ENCODE measurements at regions not wholly inside any gene's neighbourhood (a gene's known extent, or its start where the extent isn't known, plus 50 kb on each side); places are given as distances from the start of the nearest gene placed in this dataset.

DNA sequence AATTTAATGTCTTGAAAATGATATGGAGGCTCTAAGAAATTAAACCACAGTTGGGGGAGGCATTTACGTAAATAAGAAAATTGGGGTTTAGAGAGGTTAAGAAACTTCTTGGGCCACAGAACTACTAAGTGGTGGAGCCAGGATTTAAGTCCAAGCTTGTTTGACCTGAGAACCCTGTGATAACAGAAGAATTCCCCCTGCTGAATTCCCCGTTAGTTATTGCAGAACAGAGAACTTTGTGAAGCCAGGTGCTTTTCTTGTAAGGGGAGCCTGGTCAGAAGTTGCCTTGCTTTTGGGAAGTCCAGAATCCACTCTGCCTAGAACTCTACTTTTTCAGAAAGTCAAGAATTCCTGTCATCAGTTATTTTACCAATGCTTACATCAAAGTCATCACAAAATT, 309.3 kb upstream of the SEMA6A start:
- FAIRE-seq (no peak), DNase-seq (ENCODE audit: low read depth, low spot score) (no peak)
- H3K4me2 ChIP-seq (ENCODE audit: control insufficient read depth, extremely low read depth, insufficient read depth, low read depth, low read length): no peak overlapping the region
- H4K20me1 ChIP-seq (ENCODE audit: control insufficient read depth, extremely low read depth, insufficient read depth, low read length): no peaks in the 10 kb centered on the region
- TF ChIP-seq, protein P1, sequence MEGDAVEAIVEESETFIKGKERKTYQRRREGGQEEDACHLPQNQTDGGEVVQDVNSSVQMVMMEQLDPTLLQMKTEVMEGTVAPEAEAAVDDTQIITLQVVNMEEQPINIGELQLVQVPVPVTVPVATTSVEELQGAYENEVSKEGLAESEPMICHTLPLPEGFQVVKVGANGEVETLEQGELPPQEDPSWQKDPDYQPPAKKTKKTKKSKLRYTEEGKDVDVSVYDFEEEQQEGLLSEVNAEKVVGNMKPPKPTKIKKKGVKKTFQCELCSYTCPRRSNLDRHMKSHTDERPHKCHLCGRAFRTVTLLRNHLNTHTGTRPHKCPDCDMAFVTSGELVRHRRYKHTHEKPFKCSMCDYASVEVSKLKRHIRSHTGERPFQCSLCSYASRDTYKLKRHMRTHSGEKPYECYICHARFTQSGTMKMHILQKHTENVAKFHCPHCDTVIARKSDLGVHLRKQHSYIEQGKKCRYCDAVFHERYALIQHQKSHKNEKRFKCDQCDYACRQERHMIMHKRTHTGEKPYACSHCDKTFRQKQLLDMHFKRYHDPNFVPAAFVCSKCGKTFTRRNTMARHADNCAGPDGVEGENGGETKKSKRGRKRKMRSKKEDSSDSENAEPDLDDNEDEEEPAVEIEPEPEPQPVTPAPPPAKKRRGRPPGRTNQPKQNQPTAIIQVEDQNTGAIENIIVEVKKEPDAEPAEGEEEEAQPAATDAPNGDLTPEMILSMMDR (optimal IDR thresholded peaks at IDR 0.05 in 1 of 3, IDR thresholded peaks at IDR 0.05 in 1 of 3, conservative IDR thresholded peaks at IDR 0.05 in 1 of 3; ENCODE audit: extremely low read depth in 1 of 3, insufficient read depth in 2 of 3, low read length in 3 of 3): no peak
- TF ChIP-seq EZH2 (IDR thresholded peaks at IDR 0.05; ENCODE audit: low read length): no peak
- no peaks in the 10 kb centered on the region for H3K27me3 ChIP-seq (ENCODE audit: control insufficient read depth, extremely low read depth, insufficient read depth, low read length)
- no peaks in the 10 kb centered on the region for H3K9me3 ChIP-seq (ENCODE audit: control insufficient read depth, low read depth, low read length)
- H3K79me2 ChIP-seq (ENCODE audit: control insufficient read depth, insufficient read depth, low read length): no peaks in the 10 kb centered on the region
- H3K27ac ChIP-seq (ENCODE audit: control insufficient read depth, insufficient read depth, low read length): no peak overlapping the region
- H2AFZ ChIP-seq (ENCODE audit: control insufficient read depth, low read length): no peak overlapping the region
- no peak overlapping the region for H3K9ac ChIP-seq (ENCODE audit: control insufficient read depth, extremely low read depth, insufficient read depth, low read length)
- no peaks in the 10 kb centered on the region for H3K9me1 ChIP-seq (ENCODE audit: control insufficient read depth, extremely low read depth, insufficient read depth, low read length)
- no peak overlapping the region for H3K4me3 ChIP-seq (ENCODE audit: control insufficient read depth in 2 of 3, extremely low read depth in 1 of 3, insufficient read depth in 2 of 3, low read depth in 1 of 3, low read length in 3 of 3)
- no peaks in the 10 kb centered on the region for H3K4me1 ChIP-seq (ENCODE audit: control insufficient read depth, extremely low read depth, insufficient read depth, low read length)
- dilution Hi-C loops (cut with MboI; ENCODE audit: extremely low pct_ligation_motif_present, low sequenced_read_pairs): no loop called here
- no peaks in the 10 kb centered on the region for H3K36me3 ChIP-seq (ENCODE audit: control insufficient read depth in 2 of 2, extremely low read depth in 1 of 2, insufficient read depth in 2 of 2, low read length in 2 of 2)

DNA sequence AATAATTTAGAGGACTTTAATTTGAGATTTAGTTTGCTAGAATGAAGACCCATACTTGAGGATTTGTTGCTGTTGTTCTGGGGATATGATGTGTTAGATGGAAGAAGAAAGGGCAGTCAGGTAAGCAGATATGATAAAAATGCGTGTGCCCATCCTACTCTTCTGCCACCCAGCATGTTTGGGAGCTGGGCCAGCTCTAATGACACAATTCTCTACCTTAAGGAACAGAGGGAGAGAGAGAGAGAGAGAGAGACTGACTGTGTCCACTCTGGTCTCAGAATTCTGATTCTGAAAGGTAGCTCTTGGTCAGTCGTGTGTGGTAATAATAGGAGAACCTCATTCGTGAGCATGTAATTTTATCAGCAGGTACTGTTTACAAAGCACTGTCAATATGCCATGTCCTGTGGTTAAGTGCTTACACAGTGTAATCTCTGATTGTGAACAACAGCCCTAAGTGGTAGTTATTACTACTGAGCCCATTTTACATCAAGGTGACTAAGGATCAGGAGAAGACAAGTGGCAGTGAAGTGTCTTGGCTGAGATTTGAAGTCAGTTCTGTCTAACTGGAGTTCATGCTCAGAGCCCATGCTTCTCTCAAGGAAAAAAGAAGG, 307.4 kb upstream of the SEMA6A start:
- H3K9ac ChIP-seq (ENCODE audit: control insufficient read depth, extremely low read depth, insufficient read depth, low read length): no peak overlapping the region
- DNase-seq (ENCODE audit: low read depth, low spot score) (no peak), FAIRE-seq (no peak)
- H3K36me3 ChIP-seq (ENCODE audit: control insufficient read depth in 2 of 2, extremely low read depth in 1 of 2, insufficient read depth in 2 of 2, low read length in 2 of 2): no peaks in the 10 kb centered on the region
- no peak overlapping the region for H3K27ac ChIP-seq (ENCODE audit: control insufficient read depth, insufficient read depth, low read length)
- no peaks in the 10 kb centered on the region for H4K20me1 ChIP-seq (ENCODE audit: control insufficient read depth, extremely low read depth, insufficient read depth, low read length)
- no peaks in the 10 kb centered on the region for H3K4me1 ChIP-seq (ENCODE audit: control insufficient read depth, extremely low read depth, insufficient read depth, low read length)
- TF ChIP-seq, protein P1 (optimal IDR thresholded peaks at IDR 0.05 in 1 of 3, IDR thresholded peaks at IDR 0.05 in 1 of 3, conservative IDR thresholded peaks at IDR 0.05 in 1 of 3; ENCODE audit: extremely low read depth in 1 of 3, insufficient read depth in 2 of 3, low read length in 3 of 3): no peak
- TF ChIP-seq EZH2 (IDR thresholded peaks at IDR 0.05; ENCODE audit: low read length): no peak
- no peaks in the 10 kb centered on the region for H3K9me1 ChIP-seq (ENCODE audit: control insufficient read depth, extremely low read depth, insufficient read depth, low read length)
- H3K4me2 ChIP-seq (ENCODE audit: control insufficient read depth, extremely low read depth, insufficient read depth, low read depth, low read length): no peak overlapping the region
- no peak overlapping the region for H2AFZ ChIP-seq (ENCODE audit: control insufficient read depth, low read length)
- no peaks in the 10 kb centered on the region for H3K9me3 ChIP-seq (ENCODE audit: control insufficient read depth, low read depth, low read length)
- dilution Hi-C loops (cut with MboI; ENCODE audit: extremely low pct_ligation_motif_present, low sequenced_read_pairs): no loop called here
- H3K79me2 ChIP-seq (ENCODE audit: control insufficient read depth, insufficient read depth, low read length): no peaks in the 10 kb centered on the region
- H3K27me3 ChIP-seq (ENCODE audit: control insufficient read depth, extremely low read depth, insufficient read depth, low read length): no peaks in the 10 kb centered on the region
- no peak overlapping the region for H3K4me3 ChIP-seq (ENCODE audit: control insufficient read depth in 2 of 3, extremely low read depth in 1 of 3, insufficient read depth in 2 of 3, low read depth in 1 of 3, low read length in 3 of 3)

Measured in keratinocyte (primary cell).